Astrocyte of the spinal cord (primary cell): ENCODE measurements at regions not wholly inside any gene's neighbourhood (a gene's known extent, or its start where the extent isn't known, plus 50 kb on each side); places are given as distances from the start of the nearest gene placed in this dataset.

Source experiments
- DNase-seq: peaks from one replicate; pipeline ENCODE4 v3.0.0; 2011; ENCODE audit warnings: low read depth, low spot score
- H3K4me3 ChIP-seq: 2 replicates; pipeline ENCODE4 v1.5.1; 2011; ENCODE audit warnings: low read depth, mild to moderate bottlenecking, low read length, moderate library complexity
- CTCF ChIP-seq: IDR thresholded peaks from 2 replicates; pipeline ENCODE4 v1.5.1; 2012; ENCODE audit warnings: low read depth, mild to moderate bottlenecking, low read length, inconsistent platforms
- in situ Hi-C: cut with HindIII; loops from 2 replicates; pipeline ENCODE4 v1.10.0; 2017; ENCODE audit warnings: low sequenced_read_pairs

- in situ Hi-C loops: no loop called here
- no peak for TF ChIP-seq CTCF
- H3K4me3 ChIP-seq: no peak overlapping the region
- no peak for DNase-seq
These were observed 281.4 kb downstream of the SMOC2 start for GRCh38 chr6:168722397-168722796.

- no peak for DNase-seq
- TF ChIP-seq CTCF: no peak
- H3K4me3 ChIP-seq: no peak overlapping the region
- in situ Hi-C loops: no loop called here
These were observed 280.6 kb downstream of the SMOC2 start for GRCh38 chr6:168721571-168721970.

GRCh38 chr6:168719901-168720300, 278.9 kb downstream of the SMOC2 start:
- in situ Hi-C loops: no loop called here
- no peak for DNase-seq
- no peak overlapping the region for H3K4me3 ChIP-seq
- no peak for TF ChIP-seq CTCF

- TF ChIP-seq CTCF: no peak
- in situ Hi-C loops: no loop called here
- DNase-seq: no peak
- H3K4me3 ChIP-seq: no peak overlapping the region
These were observed 278.0 kb downstream of the SMOC2 start for GRCh38 chr6:168718821-168719475.
